ENCODE measurements at regions not wholly inside any gene's neighbourhood (a gene's known extent, or its start where the extent isn't known, plus 50 kb on each side); places are given as distances from the start of the nearest gene placed in this dataset.

- TF ChIP-seq CTCF (IDR thresholded peaks at IDR 0.05; ENCODE audit: poor library complexity) (no peak), EZH2 (IDR thresholded peaks at IDR 0.05; ENCODE audit: borderline replicate concordance) (no peak), EZH2phosphoT487 (IDR thresholded peaks at IDR 0.05; ENCODE audit: low read depth, severe bottlenecking, unreplicated experiment) (no peak)
Measured at GRCh38 chr2:65508225-65508624, 75.8 kb upstream of the SPRED2 start.
